ENCODE measurements at regions not wholly inside any gene's neighbourhood (a gene's known extent, or its start where the extent isn't known, plus 50 kb on each side); places are given as distances from the start of the nearest gene placed in this dataset.

DNA sequence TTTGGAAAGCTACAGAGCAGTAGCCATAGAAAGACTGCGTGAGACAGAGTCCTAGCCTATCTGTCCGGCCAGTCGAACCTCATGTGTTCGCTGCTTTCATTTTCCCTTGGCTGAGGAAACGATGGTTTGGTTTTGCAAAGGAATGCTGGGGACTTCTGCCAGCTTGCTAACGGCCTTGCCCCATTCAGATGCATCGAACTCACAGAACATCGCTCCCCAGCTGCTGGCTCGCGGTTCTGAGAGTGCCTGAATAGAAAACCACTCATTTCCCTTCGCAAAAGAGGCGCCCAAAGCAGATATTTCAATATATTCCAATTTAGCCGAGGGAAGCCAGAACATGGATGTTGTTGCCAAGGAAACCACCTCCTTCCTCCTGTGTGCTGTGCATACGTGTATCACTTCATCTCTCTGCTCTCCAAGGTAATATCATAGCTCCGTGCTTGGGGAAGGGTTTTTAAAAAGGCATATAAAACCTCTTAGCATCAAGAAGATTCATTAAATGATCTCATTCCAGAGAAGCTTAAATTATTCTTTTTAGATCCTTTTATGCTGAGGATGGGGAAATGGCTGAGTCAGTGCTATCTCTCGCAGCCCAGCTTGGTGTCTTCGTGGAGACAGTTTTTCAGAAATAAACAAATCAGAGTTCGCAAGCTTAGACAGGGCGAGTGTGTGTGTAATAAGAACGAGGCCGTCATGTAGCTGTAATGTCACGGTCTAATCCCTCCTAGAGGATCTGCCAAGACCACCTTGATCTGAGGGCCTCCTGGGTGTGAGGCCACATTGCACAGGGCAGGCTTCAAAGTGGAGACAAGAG, 215.2 kb downstream of the RPS24 start:
- no peak for DNase-seq (ENCODE audit: low read depth)

DNA sequence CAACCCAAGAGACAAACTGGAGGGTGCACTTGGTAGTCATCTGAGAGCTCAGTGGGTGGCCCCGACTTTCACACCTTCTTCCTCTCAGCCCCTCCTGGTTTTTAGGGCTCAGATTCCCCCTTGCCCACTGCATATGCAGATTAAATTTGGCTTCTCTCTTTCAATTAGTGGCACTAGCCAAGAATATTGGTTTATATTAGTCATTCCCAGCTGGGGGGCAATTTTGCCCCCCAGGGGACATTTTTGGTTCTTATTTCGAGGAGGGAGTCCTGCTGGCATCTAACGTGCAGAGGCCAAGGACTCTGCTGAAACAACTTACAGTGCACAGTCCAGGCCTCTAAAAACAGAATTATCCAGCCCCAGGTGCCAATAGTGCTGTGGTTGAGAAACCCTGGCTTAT, 216.0 kb downstream of the RPS24 start:
- no peak for DNase-seq (ENCODE audit: low read depth)

DNA sequence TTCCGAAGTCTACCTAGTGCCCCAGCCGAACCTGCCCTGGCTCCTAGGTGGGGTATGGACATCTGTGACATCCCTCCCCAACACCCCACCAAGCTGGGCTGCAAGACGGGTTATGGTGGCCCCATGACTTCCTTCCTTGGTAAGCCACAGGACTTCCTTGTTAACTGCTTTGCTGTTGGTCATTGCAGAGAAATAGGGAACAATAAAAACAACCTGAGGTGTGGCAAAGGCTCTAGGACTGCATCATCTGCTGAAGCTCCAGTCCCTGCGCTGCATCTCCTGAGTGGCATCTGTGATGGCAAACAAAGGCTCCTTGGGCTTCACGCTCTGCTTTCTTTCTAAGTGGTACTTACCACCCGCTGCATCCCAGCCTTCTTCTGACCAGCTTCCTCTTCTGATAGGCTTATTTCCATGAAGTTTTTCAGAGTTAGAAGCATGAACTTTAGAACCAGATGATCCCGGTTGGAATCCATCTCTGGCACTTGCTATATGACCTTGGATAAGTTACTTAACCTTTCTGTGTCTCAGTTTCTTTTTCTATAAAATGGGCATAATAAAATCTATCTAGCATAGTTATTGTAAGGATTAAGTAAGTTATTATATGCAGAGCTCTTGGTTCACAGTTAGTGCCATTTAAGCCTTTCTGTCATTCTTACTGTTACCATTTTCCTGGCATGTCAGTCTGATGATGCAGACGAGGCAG, 216.8 kb downstream of the RPS24 start:
- DNase-seq (ENCODE audit: low read depth): no peak

DNA sequence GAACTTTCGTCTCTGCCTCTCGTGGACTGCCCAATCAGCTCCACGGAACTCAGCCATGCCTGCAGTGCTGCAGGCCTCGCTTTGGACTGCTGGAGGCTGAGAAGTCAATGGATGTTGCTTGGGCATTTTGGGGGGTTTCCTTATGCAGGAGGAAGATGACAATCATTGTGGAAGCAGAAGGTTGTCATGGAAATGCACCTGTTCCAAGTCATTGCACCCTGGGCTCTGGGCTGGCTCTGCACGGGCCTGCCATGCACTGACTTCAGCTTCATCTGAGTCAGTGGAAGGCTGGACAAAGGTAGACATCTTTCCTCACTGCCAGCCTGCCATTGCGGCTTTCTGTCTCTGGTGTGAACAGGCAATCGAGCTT, 217.3 kb downstream of the RPS24 start:
- no peak for DNase-seq (ENCODE audit: low read depth)

DNA sequence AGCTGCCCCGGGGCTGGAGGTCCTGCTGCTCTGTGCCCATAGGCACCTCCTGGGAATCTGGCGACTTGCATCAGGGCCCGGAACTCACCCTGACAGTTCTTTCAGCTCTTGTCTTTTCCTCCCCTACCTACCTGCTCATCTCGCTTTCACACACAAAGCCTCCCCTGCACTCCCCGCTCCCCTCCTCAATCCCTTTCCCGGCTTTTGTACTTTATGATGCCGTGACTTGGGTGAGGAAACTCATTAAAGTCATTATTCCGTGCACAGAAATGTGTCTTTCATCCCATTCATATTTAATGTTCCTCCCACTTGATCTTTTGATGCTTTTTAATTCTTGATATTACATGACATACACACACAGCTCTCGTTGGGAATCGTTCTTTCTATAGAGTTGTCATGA, 218.6 kb downstream of the RPS24 start:
- no peak for DNase-seq (ENCODE audit: low read depth)

DNA sequence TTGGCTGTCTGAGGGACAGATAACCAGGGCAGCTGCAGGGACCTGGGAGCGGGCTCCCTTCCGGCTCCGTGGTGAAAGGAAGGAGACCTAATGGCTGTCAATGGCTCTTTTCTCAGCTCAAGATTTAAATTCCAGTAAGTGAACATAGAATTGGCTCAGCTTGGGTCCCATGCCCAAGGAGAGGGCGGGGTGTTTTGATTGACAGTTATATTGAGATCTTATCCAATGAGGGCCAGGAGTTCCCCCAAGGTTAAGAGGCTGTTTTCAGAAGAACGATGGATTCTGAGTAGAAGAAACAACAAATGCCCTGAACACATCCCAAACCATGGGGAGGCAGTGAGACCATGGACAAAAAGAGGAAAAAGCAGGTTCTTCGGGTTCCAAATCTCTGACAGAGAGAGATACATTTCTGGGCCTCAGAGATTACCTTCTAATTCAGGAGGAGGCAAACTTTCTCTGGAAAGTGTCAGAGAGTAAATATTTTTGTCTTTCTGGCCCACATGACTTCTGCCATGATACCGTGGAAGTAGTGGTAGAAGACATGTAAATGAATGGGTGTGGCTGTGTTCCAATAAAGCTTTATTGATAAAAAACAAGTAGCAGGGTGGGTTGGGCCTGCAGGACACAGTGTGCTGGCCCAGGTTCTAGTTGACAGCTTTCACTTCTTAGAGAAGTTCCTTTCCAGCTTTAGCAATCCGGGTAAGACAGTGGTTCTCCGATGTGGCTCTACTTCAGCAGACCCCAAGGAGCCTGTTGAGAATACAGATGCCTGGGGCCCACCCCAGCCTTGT, 219.6 kb downstream of the RPS24 start:
- no peak for DNase-seq (ENCODE audit: low read depth)

- DNase-seq (ENCODE audit: low read depth): no peak
These were observed 220.3 kb downstream of the RPS24 start for GRCh38 chr10:78254013-78254412.

DNA sequence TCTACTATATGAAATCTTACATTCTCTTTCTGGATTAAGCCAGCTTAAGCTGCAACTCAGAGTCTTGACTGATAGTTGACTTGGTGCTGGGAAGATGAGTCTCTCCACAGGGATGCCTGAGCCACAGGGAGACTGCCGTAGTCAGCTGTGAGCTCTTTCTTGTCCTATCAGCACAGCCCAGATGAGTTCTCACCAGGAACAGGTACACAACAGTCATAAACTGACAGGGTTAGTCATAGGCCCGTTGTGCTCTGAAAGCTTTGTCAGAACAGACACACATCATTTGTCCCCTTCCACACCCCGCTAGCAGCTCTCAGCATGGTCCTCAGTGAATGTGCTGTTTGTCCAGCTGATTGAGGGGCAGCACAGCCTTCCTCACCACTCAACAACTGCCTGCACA, 221.6 kb downstream of the RPS24 start:
- no peak for DNase-seq (ENCODE audit: low read depth)

GRCh38 chr10:78255796-78256638, 222.4 kb downstream of the RPS24 start:
- DNase-seq (ENCODE audit: low read depth): no peak

DNA sequence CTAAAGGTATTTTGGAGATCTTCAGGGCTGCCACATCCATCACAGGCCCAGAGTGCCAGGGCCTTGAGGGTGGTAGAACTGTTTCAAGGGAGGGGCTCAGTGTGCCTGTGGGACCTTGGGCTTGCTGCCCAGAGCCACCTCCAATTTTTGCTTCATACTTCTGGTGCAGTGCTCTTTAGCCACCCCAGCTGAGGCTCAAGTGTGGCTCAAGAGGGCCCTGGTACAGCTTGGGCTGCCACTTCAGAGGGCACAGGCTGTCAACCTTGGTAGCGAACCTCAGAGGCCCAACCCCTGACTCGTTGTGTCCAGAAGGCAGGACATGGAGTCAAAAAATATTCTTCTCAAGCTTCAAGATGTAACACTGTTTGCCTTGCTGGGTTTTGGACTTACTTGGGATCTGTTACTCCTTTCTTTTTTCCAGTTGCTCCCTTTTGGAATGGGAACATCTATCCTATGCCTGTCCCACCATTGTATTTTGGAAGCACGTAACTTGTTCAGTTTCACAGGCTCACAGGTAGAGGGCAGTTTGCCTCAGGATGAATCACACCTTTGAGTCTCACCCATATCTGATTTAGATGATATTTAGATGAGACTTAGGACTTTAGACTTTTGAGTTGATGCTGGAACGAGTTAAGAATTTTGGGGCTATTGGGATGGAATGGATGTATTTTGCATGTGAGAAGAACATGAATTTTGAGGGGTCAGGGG, 224.8 kb downstream of the RPS24 start:
- no peak for DNase-seq (ENCODE audit: low read depth)

DNA sequence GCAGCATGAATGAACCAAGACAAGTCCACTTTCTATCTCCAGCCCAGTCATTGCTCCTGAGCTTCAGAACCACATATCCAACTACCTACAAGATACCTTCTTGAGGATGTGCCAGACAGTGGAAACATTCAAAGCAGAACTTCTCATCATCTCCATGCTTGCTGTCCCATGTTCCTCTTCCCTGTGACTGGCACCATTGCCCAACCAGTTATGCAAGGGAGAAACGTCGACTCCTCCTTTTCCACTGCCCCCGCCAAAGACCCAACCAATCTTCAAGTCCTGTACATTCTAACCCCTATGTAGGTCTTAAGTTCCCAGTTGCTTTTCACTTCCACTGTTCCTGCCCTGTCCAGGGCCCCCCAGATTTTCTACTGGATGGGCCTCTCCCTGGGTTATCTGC, 225.7 kb downstream of the RPS24 start:
- DNase-seq (ENCODE audit: low read depth): no peak

DNA sequence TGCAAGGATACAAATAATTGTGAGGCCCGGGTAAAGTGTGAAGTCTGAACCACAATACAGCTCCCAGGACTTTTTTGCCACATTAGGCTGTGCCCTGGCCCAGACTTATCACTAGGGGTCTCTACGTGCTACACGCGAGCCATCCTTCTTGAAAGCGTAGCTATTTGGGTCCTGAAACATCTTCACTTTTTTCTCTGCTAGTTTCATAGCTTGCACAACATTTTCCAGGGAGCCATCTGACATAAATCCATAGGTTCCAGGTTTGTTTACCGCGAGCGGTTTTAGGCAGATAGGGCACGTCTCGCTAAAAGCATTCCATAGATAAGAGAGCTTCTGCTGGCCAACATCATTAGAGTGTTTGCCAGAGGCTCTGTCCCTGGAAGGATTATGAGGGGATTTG, 226.5 kb downstream of the RPS24 start:
- no peak for DNase-seq (ENCODE audit: low read depth)

GRCh38 chr10:78260680-78261079, 227.0 kb downstream of the RPS24 start:
- no peak for DNase-seq (ENCODE audit: low read depth)

DNA sequence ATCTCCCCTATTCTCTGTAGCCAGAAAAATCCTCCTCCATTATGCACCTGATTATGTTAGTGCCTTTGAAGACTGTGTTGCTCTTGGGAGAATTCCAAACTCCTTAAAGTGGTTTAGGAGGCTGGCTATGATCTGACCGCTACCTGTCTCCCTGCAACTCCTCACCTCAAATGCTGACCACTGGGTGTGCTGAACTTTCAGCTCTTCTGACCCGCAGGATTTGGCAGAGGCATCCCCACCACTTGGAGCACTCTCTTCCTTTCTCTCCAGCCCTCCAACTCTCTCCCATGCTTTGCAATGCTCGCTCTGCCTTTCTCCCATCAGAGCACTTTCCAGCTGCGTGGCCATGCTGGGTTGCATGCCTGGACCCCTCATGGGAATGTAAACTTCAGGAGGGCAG, 227.6 kb downstream of the RPS24 start:
- no peak for DNase-seq (ENCODE audit: low read depth)

- no peak for DNase-seq (ENCODE audit: low read depth)
These were observed 229.2 kb downstream of the RPS24 start for GRCh38 chr10:78262860-78263259.

- no peak for DNase-seq (ENCODE audit: low read depth)
These were observed 229.9 kb downstream of the RPS24 start for GRCh38 chr10:78263521-78263988.

GRCh38 chr10:78264361-78264760, 230.7 kb downstream of the RPS24 start:
- DNase-seq (ENCODE audit: low read depth): no peak

DNA sequence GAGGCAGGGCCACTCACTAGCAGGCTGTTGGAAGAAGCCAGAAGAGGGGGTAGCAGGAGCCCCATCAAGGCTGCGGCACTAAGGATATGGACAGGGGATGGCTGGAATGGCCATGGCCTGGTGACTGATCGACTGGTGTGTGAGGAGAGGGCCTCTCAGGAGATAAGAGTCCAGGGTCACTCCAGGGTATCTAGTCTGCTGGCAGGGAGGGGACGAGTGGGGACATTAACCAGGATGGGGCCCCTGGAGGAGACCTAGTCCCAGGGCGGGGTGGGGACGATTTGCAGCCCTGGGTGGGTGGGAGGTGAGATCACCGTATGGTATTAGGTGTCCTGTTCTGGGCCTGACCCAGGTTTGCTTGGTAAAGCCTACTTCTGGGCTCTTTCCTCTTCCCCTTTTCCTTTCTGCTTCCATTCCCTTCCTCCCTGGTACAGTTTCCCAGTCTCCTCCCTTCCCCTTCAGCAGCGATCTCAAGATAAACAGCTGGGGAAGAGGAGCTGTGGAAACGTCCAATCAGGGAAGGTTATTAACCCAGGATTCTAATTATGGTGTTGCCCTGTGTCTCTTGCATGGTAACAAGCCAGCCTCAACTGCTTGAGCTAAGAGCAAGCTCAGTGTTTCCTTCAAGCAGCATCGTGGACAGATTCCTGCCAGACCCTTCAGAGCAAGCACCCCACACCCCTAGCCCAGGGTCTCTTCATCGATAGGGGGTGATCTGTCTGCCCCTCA, 233.2 kb downstream of the RPS24 start:
- no peak for DNase-seq (ENCODE audit: low read depth)

- DNase-seq (ENCODE audit: low read depth): no peak
These were observed 233.9 kb downstream of the RPS24 start for GRCh38 chr10:78267598-78267997.

DNA sequence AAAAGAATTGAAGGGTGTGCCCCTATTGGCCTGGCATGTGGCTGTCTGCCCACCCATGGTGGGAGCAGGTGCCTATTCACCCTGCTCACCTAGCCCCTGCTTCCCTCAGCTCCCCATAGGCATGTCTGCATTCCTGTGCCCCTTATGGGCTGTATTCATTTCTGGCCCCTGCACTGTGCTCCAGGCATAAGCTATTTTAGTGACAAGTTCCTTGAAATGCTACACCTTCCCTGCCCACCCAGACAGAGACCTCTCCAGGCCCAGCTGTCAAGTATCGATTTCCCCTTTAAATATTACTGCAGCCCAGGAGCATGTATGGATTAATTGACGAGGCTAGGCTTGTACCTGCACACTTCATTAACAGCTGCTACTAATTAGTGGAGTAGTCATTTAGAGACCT, 235.4 kb downstream of the RPS24 start:
- DNase-seq (ENCODE audit: low read depth): no peak

DNA sequence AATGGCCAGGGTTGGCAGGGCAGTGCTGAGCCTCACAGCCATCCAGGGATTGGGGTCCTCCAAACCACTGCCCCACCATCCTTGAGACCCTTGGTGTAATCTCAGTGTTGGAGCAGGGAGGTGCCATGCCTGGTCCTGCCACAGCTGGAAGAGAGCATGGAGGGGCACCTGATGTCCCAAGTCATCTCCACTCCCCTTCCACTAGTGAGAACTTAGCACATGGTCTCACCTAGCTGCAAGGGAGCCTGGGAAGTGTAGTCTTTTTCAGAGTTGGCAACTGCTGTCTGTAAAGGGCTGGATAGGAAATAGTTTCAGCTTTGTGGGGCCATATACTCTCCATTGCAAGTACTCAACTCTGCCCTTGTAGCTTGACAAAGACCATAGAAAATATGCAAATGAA, 238.7 kb downstream of the RPS24 start:
- no peak for DNase-seq (ENCODE audit: low read depth)

Data from stimulated activated CD8-positive, alpha-beta memory T cell treated with anti-CD3 and anti-CD28 coated beads, Interleukin-12 subunit alpha, Interleukin-12 subunit beta, amount 100 ng/mL, for 4 hours (primary cell).